Stimulated activated CD4-positive, alpha-beta T cell treated with anti-CD3 and anti-CD28 coated beads, Interleukin-1b, Interleukin-23, amount 100 ng/mL, for 24 hours (primary cell): ENCODE measurements at regions not wholly inside any gene's neighbourhood (a gene's known extent, or its start where the extent isn't known, plus 50 kb on each side); places are given as distances from the start of the nearest gene placed in this dataset.
"Not testable (repeated sequence)": the region's sequence is repeated elsewhere in the genome, so short reads cannot be mapped to it uniquely, and the experiment has no call there.

Source experiments
- DNase-seq, 4 experiments: peaks; one replicate each; pipeline ENCODE4 v3.0.0-alpha.2; 2020; ENCODE audit warnings: low read depth in 4 of 4, low spot score in 1 of 4

DNA sequence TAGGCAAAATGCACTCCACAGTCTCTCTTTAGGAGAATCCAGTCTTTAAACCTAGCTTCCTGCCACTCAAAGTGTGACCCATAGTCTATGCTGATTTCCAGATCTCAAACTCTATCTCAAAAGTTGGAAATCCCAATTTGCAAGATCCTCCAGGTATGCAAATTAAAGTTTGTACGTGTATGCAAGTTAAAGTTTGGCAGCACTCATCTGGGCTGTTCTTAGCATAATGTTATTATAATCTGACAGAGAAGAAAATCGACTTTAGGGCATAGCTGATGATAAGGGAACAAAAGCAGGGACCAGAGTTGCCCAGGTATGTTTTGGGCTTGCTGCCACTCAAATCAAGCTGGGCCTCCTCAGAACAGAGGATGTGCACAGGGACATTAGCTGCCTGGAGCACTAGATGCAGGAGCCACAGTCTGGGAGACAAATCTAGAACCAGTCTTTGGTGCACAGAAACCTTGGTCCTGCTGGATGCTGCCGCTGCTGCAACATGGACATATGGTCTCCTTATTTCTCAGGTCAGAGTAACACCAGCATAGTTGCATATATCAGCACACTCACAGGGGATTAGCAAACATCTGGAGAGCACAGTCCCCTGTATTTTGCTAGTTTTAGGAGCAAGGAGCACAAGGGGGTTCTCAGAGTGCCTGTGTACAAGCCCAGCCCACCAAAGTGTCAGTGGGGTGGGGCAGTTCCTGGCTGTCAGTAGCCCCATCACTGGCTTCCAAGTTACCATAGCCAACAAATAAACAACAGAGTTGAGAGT lies 242.6 kb downstream of the TTC32 start:
- no peak for DNase-seq

DNA sequence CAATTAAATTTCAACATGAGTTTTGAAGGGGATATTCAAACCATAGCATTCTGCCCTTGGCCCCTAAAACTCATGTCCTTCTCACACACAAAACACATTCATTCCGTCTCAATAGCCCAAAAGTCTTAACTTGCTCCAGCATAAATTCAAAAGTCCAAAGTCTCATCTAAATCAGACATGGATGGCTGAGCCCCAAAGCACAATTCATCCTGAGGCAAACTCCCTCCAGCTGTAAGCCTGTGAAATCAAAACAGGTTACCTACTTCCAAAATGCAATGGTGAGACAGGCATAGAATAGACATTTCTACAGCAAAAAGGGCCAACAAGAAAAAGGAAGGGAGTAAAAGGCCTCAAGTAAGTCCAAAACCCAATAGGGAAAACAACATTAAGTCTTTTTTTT lies 245.8 kb downstream of the TTC32 start:
- no peak for DNase-seq

DNA sequence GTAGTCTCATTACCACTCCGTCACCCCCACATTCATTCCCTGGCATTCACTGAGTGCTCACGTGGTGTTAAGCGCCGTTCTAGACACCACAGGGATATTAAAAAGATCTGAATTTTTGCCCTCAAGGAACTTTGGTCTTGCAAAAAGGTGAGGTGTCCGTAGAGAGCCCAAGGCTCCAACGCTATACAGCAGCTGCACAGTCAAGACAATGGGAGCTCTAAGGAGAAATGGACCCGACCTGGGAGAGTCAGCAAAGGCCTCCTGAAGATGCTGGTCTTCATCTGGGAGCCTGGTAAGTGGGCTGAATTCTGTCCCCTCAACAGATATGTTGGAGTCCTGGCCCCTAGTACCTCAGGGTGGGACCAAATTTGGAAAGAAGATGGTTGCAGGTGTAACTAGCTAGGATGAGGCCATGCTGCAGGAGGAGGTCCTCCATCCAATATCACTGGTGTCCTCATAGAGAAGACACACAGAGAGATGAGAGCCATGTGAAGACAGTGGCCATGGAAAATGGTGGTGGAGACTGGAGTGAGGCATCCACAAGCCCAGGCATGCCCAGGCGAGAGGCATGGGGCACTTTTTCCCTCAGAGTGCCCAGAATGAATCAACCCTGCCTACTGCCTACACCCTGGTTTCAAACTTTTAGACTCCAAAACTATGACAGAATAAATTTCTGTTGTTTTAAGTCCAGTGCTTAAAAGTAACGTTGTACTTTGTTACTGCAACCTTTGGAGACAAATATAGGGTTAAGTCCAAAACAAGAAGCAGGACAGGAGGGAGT lies 247.3 kb downstream of the TTC32 start:
- no peak for DNase-seq

DNA sequence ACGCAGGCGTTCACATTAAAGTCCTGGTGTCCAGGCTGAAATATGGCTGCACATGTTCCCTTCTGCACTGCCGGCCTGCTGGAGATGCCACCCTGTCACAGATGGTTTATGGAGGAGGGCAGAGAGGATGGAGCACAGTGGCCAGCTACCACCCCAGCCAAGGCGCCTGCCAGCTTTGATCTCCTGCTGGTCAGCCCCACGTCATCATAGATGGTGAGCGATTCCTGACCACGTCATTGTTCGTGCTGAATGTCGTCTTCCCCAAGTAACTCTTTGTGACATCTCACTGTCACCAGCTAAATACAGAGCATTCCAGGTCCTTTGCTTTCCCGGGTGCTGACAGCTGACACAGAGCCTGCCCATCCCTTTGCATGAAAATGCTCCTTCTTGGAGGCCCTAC lies 248.3 kb downstream of the TTC32 start:
- no peak for DNase-seq

DNA sequence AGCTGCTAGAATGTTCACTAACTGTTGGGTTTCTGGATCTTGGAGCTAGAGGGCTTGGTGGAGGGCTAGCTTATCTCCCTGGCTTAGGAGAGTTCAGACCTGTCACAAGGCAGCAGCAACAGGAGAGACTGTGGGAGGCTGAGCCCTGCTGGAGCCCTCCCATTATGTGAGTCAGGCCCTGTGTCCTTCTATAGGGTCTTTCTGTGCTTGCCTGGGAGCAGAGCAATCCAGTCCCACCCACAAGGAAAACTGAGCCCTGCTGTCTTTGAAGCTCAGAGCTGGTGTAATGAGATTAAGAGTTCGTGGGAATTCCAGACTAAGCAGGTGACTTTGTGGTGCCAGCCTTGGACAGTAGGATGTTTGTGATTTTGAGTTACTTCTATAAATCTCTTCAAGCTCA lies 249.0 kb downstream of the TTC32 start:
- no peak for DNase-seq

DNA sequence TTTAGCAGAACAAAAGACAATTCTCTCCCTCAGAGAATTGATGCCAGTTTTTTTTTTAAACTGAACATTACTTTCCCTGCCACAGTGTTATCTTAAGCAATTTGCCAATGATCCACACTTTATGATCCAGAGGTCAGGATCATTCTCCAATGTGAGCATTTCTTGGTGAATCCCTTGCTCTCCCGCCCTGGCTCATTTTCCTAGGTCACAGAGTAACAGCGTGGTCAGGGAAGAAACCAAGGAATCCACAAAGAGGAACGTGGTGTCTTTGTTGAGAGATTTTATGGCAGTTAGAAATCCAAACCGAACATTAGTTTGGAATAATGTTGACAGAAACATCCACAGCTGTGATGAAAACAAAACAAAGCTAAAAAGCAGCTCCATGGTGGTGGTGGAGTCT lies 250.3 kb downstream of the TTC32 start:
- no peak for DNase-seq

DNA sequence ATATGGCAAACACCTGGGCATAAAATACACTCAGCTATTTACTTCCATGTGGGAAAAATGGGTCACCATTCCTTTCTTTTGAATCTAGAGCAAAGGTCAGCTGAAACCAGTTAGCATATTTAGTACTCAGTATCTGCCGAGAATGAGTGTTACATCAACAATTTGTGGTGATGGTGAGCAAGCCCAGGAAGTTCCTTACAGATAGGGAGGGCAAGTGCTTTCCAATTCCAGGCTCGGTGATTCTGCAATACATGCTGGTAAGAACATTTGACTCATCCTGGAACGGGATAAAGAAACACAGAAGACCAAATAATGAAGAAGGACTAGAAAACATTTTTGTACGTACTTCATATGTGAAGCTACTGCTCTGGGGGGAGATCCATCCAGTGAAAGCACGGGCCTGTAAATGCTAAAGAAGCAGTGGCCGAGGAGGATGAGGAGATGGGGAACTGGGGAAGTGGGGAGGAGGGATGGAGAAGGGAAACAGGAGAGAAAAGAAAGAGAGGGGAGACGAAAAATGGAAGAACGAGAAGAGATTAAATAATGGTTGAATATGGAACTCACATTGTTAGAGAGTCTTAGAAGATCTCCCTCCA lies 251.9 kb downstream of the TTC32 start:
- no peak for DNase-seq

DNA sequence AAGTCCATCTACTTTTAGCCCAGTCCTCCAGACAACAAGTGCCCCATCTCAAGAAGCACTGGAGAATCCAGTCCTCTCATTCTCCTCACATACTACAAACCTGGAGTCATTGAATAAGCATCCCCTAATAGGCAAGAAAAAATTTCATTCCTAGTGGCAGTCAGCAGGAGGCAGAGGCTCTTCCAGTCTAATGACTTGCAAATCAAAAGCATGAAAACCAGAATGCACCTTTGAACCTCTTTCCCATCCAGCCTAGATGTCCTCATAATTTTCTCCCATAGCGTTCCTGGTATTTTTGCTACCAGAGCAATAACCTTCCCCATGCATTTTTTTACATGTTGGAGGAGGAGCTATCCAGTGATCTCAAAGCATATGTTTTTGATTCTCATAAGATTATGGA lies 252.6 kb downstream of the TTC32 start:
- no peak for DNase-seq

DNA sequence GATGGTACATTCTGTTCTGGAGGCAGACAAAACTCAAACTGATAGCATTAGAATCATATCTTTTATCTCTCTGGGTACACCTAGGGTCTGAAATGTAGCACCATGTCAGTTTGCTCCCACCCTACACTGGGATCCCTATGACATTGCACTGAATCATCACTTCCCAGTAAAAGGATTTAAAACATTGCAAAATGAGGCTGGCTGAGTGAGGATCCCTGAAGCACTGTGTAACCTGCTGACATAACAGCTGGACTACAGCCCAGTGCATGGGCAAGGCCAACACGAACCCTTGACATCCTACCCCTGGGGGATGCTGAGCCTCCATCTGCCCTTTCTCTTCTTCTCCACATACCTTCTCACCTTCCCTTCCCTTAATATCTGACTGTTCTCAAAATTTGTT lies 253.2 kb downstream of the TTC32 start:
- no peak for DNase-seq

DNA sequence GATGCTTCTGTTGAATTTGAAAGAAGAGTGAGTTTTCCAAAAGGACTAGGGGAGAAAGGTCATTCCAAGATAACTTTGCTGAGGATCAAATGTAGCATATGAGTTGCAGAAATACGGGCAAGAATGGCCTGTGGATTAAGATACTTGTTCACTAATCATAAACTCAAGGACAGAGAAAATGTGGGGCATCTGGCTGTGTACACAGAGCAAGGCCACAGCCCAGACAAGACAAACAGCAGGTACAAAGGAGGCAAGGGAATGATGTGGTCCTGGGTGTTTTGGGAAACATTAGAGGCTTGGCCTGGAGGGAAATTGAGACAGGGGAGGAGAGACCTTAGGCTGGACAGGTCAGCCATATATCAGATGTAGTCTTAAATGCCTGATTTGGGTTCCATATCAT lies 254.8 kb downstream of the TTC32 start:
- no peak for DNase-seq

DNA sequence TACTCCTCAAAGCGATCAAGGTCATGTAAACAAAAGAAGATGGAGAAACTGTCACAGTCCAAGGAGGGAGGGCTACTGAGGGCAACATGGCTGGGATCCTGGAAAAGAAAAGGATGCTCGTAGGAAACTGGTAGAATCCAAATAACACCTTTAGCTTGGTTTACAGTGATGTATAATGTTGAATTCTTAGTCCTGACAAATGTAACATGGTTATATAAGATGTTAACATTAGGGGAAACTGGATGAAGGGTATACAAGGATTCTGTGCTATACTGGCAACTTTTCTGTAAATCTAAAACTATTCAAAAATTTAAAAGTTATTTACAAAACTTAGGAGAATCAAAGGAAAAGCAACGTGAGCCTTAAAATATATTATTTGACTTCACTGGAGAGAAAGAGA lies 257.0 kb downstream of the TTC32 start:
- DNase-seq: no peak

DNA sequence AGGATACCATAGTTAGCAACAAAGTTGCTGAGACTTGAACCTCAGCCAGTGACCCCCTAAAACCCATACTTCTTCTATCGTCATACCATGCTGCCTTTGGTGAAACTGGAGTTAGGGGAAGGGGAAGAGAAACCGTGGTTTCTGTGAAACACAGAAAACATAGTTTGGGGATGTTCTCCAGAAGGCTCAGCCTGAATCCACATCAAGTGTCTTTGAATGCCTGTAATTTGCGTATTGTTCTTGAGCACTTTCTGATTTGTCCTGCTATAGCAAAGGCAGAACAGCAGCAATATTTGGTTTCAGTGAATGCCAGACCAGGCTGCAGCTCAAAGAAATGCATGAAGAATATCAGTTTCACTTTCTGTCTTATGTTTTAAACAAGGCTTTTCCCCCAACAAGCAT lies 258.7 kb downstream of the TTC32 start:
- DNase-seq: no peak

DNA sequence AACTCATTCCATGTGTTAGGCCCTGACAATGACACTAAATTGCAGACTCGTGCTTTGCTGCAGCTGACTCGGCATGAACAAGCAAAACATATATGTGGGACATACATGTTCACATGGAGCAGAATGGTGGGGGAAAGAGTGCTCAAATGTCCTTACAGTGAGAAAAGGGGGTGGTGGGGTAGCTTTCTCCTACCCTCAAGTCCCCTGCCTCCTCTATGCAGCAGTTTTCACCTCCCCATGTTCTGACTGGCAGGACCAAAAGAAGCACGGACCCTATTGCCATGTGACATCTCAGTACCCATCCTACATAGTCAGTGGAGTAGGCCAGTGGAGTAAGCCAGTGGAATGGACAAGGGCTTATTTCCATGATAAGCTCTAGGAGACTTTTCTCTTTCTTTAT lies 259.3 kb downstream of the TTC32 start:
- DNase-seq: no peak

DNA sequence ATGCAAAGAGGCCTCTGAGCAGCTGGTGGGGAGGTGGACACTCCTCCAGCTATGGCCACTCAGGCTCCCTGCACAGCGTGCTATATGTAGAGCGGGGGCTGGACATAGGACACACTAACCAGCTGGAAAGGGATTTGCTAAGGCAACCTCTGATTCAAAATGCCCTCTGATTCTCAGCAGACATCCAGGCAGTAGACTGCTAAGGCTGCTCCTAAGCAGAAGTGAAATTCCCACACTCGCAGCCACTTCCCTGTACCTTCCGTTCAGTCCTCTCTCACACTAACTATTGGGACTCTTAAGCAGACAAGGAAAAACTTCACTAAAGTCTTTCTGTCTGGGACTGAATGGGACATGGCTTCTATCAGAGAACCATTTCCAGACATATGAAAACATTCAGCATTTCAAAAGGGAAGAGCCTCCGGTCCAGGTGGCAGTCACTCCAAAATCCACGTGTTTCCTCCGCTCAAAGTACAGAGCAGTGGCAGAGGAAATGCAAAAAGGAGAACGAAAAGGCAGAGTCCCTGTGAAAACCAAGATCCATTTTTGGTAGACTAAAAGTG lies 265.8 kb downstream of the TTC32 start:
- no peak for DNase-seq

DNA sequence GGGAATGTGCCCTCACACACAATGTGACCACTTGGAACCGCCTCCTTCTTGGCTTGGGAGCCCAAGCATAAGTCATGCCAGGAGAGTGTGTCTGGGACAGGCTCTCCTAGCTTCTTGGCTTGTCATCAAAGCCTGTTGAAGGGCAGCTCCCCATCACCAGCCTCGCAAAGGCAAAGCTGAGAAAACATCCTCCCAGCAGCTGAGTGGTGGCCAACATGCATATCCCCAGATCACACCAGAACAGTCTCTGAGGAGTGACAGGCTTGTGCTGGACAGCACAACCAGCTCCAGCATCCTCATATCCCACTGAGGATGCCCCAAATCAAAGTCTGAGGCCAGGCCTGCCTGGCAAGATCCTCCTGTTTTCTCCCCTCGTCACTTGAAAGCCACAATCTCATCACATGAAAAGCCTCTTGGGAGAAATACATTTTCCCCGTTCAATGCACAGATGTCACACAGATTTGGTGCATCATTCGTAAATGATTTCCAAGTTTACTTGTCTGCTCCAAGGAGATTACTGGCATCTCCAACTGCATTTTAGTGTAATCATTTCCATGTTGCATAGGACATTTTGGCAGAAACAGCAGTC lies 269.3 kb downstream of the TTC32 start:
- no peak for DNase-seq

DNA sequence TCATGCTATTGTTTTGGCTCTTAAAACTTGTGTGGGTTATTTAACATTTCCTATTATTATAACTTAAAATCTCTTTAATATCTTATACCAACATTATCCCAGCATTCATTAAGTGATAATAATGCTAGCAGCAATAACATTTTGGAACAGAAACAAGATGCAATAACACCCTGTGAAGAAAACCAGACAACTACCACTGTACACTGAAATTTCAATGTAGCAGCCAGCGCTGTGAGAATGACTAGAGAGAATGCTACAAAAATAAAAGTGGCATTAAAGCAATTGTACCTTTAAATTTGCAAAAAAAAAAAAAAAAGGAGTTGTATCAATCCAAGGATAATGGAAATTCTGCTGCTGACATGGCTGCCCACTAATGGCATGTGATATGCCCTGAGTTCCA lies 269.9 kb downstream of the TTC32 start:
- DNase-seq: no peak

DNA sequence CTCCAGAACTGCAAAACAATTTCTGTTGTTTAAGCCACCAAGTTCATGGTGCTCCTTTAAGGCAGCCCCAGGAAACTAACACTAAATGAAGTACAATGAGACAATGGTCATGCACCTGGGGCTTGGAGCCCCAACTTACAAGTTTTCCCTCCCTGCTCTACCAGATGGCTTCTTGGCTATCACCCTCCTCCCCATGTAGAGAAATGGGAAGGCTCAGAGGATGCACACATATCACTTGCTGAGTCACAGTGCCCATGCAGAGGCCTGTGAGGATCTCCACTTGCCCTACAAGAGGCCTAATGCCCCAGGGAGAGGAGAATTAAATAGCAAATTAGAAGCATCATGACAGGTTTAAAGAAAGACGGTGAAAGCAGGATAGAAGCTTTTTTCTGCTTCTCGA lies 270.9 kb downstream of the TTC32 start:
- no peak for DNase-seq

DNA sequence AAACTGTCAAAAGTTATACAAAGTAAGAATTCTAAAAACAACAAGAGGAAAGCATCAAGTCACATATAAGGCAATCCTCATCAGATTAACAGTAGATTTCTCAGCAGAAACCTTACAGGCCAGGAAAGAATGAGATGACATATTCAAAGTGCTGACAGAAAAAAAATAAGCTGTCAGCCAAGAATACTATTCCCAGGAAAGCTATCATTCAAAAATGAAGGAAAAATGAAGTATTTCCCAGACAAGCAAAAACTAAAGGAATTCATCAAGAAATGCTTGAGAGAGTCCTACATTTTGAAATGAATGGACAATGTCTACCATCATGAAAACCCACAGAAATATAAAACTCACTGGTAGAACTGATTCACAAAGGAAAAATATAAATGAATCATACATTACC lies 268.9 kb upstream of the OSR1 start:
- no peak for DNase-seq

DNA sequence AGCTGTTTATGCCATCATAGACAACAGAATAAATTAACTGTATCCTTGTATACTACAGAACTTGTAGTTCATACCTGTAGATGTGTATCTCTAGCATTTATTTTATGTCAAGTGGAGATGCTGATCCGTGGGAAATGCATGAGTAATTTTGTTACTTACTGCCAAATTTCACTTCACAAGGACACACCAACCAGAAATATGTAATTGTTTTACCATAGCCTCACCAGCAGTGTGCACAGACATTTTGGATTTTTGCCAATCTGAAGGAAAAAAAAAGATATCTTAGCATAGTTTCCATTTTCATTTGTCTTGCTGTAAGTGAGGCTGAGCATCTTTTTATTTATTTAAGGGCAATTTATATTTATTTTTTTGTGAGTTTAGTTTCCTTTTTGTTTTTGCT lies 265.1 kb upstream of the OSR1 start:
- DNase-seq: no peak

DNA sequence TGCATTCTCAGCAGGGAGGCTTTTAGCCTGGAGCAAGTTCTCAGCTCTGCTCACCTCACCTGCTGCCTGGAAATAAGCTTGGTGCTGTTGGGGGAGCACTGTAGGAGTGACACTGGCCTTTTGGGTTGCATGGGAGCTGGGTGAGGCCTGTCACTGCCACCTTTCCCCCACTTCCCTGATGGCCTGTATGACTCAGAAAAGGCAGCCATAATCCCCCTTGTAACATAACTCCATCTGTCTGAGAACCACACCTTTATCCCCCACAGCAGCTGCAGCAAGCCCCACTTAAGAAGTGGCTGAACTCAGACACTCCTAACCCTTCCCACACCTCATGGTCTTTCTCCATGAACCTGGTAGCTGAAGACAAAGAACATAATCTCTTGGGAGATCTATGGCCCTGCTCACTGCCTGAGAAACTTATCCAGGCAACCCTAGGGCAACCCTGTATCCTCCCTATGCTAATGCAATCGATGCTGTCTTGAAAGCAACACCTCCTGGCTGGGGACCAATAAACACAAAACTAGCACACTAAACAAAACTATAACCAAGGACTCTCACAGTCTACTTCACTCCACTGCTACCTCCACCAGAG lies 258.9 kb upstream of the OSR1 start:
- DNase-seq: no peak

DNA sequence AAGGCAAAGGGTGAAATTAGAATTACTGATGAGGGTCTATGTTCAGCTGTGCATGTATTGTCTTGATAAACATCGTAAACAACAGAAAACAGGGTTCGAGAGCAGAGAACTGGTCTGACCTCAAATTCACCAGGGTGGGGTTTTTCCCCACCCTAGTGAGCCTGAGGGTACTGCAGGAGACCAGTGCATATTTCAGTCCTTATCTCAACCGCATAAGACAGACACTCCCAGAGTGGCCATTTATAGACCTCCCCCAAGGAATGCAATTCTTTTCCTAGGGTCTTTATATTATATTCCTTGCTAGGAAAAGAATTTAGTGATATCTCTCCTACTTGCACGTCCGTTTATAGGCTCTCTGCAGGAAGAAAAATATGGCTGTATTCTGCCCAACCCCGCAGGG lies 257.0 kb upstream of the OSR1 start:
- not testable (repeated sequence) for DNase-seq
